ENCODE measurements at regions not wholly inside any gene's neighbourhood (a gene's known extent, or its start where the extent isn't known, plus 50 kb on each side); places are given as distances from the start of the nearest gene placed in this dataset.

GRCh38 chr3:28099296-28099695, 142.1 kb upstream of the CMC1 start:
- H3K4me3 ChIP-seq: no peak overlapping the region
- peaks cover 0 to 12% (median 0%) of the 10 kb centered on the region in 4 donors for H3K9me3 ChIP-seq (ENCODE audit: control insufficient read depth in 4 of 4, insufficient read depth in 3 of 4, low read length in 3 of 4)
- DNase-seq: no peak
- H3K27me3 ChIP-seq (ENCODE audit: control insufficient read depth in 3 of 3, insufficient read depth in 3 of 3, low read length in 2 of 3): no peaks in the 10 kb centered on the region
- WGBS, 2 donors: 91 to 95% methylated on average over 2 of the region's 2 CpGs
- no peak overlapping the region for H3K27ac ChIP-seq (ENCODE audit: low read depth in 1 of 2, low read length in 1 of 2)
- no peak for TF ChIP-seq CTCF (IDR thresholded peaks at IDR 0.05; ENCODE audit: control extremely low read depth, extremely low read depth)
- ATAC-seq (ENCODE audit: insufficient read depth, low FRiP score): no peak
- no peaks in the 10 kb centered on the region for H3K4me1 ChIP-seq (ENCODE audit: control insufficient read depth in 5 of 5, insufficient read depth in 5 of 5, low read length in 5 of 5)
- H3K9ac ChIP-seq (ENCODE audit: insufficient read depth in 1 of 2, low read length in 2 of 2): no peak overlapping the region
- H3K36me3 ChIP-seq (ENCODE audit: control insufficient read depth in 4 of 4, insufficient read depth in 4 of 4, low read length in 4 of 4): no peaks in the 10 kb centered on the region

GRCh38 chr3:28101705-28102104, 139.7 kb upstream of the CMC1 start:
- H3K27ac ChIP-seq (ENCODE audit: low read depth in 1 of 2, low read length in 1 of 2): no peak overlapping the region
- DNase-seq (no peak), ATAC-seq (ENCODE audit: insufficient read depth, low FRiP score) (no peak)
- H3K4me1 ChIP-seq (ENCODE audit: control insufficient read depth in 5 of 5, insufficient read depth in 5 of 5, low read length in 5 of 5): no peaks in the 10 kb centered on the region
- peaks cover 0 to 12% (median 0%) of the 10 kb centered on the region in 4 donors for H3K9me3 ChIP-seq (ENCODE audit: control insufficient read depth in 4 of 4, insufficient read depth in 3 of 4, low read length in 3 of 4)
- H3K9ac ChIP-seq (ENCODE audit: insufficient read depth in 1 of 2, low read length in 2 of 2): no peak overlapping the region
- H3K4me3 ChIP-seq: no peak overlapping the region
- TF ChIP-seq CTCF (IDR thresholded peaks at IDR 0.05; ENCODE audit: control extremely low read depth, extremely low read depth): no peak
- no peaks in the 10 kb centered on the region for H3K27me3 ChIP-seq (ENCODE audit: control insufficient read depth in 3 of 3, insufficient read depth in 3 of 3, low read length in 2 of 3)
- WGBS, 2 donors: 46 to 63% methylated on average over 1 of the region's 1 CpG
- no peaks in the 10 kb centered on the region for H3K36me3 ChIP-seq (ENCODE audit: control insufficient read depth in 4 of 4, insufficient read depth in 4 of 4, low read length in 4 of 4)

GRCh38 chr3:28103861-28104260, 137.6 kb upstream of the CMC1 start:
- Histone ChIP-seq H3K9ac (ENCODE audit: insufficient read depth in 1 of 2, low read length in 2 of 2) (no peak overlapping the region), H3K27me3 (ENCODE audit: control insufficient read depth in 3 of 3, insufficient read depth in 3 of 3, low read length in 2 of 3) (no peaks in the 10 kb centered on the region), H3K27ac (ENCODE audit: low read depth in 1 of 2, low read length in 1 of 2) (no peak overlapping the region), H3K4me3 (no peak overlapping the region), H3K9me3 (ENCODE audit: control insufficient read depth in 4 of 4, insufficient read depth in 3 of 4, low read length in 3 of 4) (peaks cover 0 to 12% (median 0%) of the 10 kb centered on the region in 4 donors), H3K36me3 (ENCODE audit: control insufficient read depth in 4 of 4, insufficient read depth in 4 of 4, low read length in 4 of 4) (no peaks in the 10 kb centered on the region), H3K4me1 (ENCODE audit: control insufficient read depth in 5 of 5, insufficient read depth in 5 of 5, low read length in 5 of 5) (no peaks in the 10 kb centered on the region)
- DNase-seq (no peak), ATAC-seq (ENCODE audit: insufficient read depth, low FRiP score) (no peak)
- no peak for TF ChIP-seq CTCF (IDR thresholded peaks at IDR 0.05; ENCODE audit: control extremely low read depth, extremely low read depth)
- WGBS, 2 donors: 73 to 76% methylated on average over 3 of the region's 3 CpGs

- no peak for DNase-seq
- 88 to 90% methylated on average over 11 of the region's 11 CpGs for WGBS, 2 donors
Measured at GRCh38 chr3:28104896-28105534, 136.4 kb upstream of the CMC1 start.

More at GRCh38 chr3:28104896-28105534, 136.4 kb upstream of the CMC1 start:
- H3K4me1 ChIP-seq (ENCODE audit: control insufficient read depth in 5 of 5, insufficient read depth in 5 of 5, low read length in 5 of 5): no peaks in the 10 kb centered on the region
- no peaks in the 10 kb centered on the region for H3K36me3 ChIP-seq (ENCODE audit: control insufficient read depth in 4 of 4, insufficient read depth in 4 of 4, low read length in 4 of 4)
- H3K27me3 ChIP-seq (ENCODE audit: control insufficient read depth in 3 of 3, insufficient read depth in 3 of 3, low read length in 2 of 3): no peaks in the 10 kb centered on the region
- TF ChIP-seq CTCF (IDR thresholded peaks at IDR 0.05; ENCODE audit: control extremely low read depth, extremely low read depth): no peak
- no peak for ATAC-seq (ENCODE audit: insufficient read depth, low FRiP score)
- no peak overlapping the region for H3K4me3 ChIP-seq
- no peak overlapping the region for H3K9ac ChIP-seq (ENCODE audit: insufficient read depth in 1 of 2, low read length in 2 of 2)
- no peak overlapping the region for H3K27ac ChIP-seq (ENCODE audit: low read depth in 1 of 2, low read length in 1 of 2)
- H3K9me3 ChIP-seq (ENCODE audit: control insufficient read depth in 4 of 4, insufficient read depth in 3 of 4, low read length in 3 of 4): peaks cover 0 to 4% (median 0%) of the 10 kb centered on the region in 4 donors

All from lung (tissue), 11 donors.